Neural crest cell (in vitro differentiated cells): ENCODE measurements at regions not wholly inside any gene's neighbourhood (a gene's known extent, or its start where the extent isn't known, plus 50 kb on each side); places are given as distances from the start of the nearest gene placed in this dataset.

Experiments
- DNase-seq: peaks from one replicate; pipeline ENCODE4 v3.0.0; 2021; ENCODE audit warnings: low read depth, mixed read lengths, low spot score
- H3K27ac Mint-ChIP-seq: one replicate; pipeline ENCODE4 v1.8.0; 2021; ENCODE audit warnings: mild to moderate bottlenecking, mixed read lengths; ENCODE audit not compliant: unreplicated experiment
- H3K27me3 Mint-ChIP-seq: 2 replicates; pipeline ENCODE4 v1.8.0; 2021; ENCODE audit warnings: low read depth, mild to moderate bottlenecking, mixed read lengths
- H3K36me3 Mint-ChIP-seq: 2 replicates; pipeline ENCODE4 v1.8.0; 2021; ENCODE audit warnings: low read depth, mild to moderate bottlenecking, mixed read lengths
- H3K4me1 Mint-ChIP-seq: 2 replicates; pipeline ENCODE4 v1.8.0; 2021; ENCODE audit warnings: mixed read lengths
- H3K4me3 Mint-ChIP-seq: one replicate; pipeline ENCODE4 v1.8.0; 2021; ENCODE audit warnings: mild to moderate bottlenecking, mixed read lengths
- H3K9me3 Mint-ChIP-seq: 2 replicates; pipeline ENCODE4 v1.8.0; 2021; ENCODE audit warnings: mixed read lengths
- CTCF ChIP-seq: fragments of 200-600 bp; sonication (generic); conservative IDR thresholded peaks from 2 replicates; pipeline ENCODE4 v1.5.0; 2021; ENCODE audit warnings: antibody characterized with exemption, mild to moderate bottlenecking

GRCh38 chr9:109624143-109624542 is 126.0 kb upstream of the PTPN3 start:
- Mint-ChIP-seq H3K27ac (no peak overlapping the region), H3K9me3 (peaks cover 5% of the 10 kb centered on the region), H3K4me1 (peaks cover 12% of the 10 kb centered on the region), H3K36me3 (no peaks in the 10 kb centered on the region), H3K27me3 (peaks cover 35% of the 10 kb centered on the region), H3K4me3 (no peak overlapping the region)
- no peak for TF ChIP-seq CTCF
- DNase-seq = no peak

GRCh38 chr9:109624896-109625295 is 126.8 kb upstream of the PTPN3 start:
- H3K36me3 Mint-ChIP-seq = no peaks in the 10 kb centered on the region
- no peak overlapping the region for H3K27ac Mint-ChIP-seq
- H3K9me3 Mint-ChIP-seq = peaks cover 5% of the 10 kb centered on the region
- H3K4me1 Mint-ChIP-seq = peaks cover 7% of the 10 kb centered on the region
- no peak for TF ChIP-seq CTCF
- no peak for DNase-seq
- H3K27me3 Mint-ChIP-seq = peaks cover 40% of the 10 kb centered on the region
- H3K4me3 Mint-ChIP-seq = no peak overlapping the region

GRCh38 chr9:109627042-109627441 is 128.9 kb upstream of the PTPN3 start:
- H3K27ac Mint-ChIP-seq = no peak overlapping the region
- no peaks in the 10 kb centered on the region for H3K36me3 Mint-ChIP-seq
- H3K4me1 Mint-ChIP-seq = no peaks in the 10 kb centered on the region
- no peak for DNase-seq
- TF ChIP-seq CTCF = no peak
- no peak overlapping the region for H3K4me3 Mint-ChIP-seq
- peaks cover 2% of the 10 kb centered on the region for H3K9me3 Mint-ChIP-seq
- H3K27me3 Mint-ChIP-seq = peaks cover 46% of the 10 kb centered on the region

GRCh38 chr9:109629615-109630014 is 131.5 kb upstream of the PTPN3 start:
- Mint-ChIP-seq H3K27ac (no peak overlapping the region), H3K36me3 (no peaks in the 10 kb centered on the region), H3K27me3 (peaks cover 63% of the 10 kb centered on the region), H3K9me3 (no peaks in the 10 kb centered on the region), H3K4me3 (no peak overlapping the region), H3K4me1 (no peaks in the 10 kb centered on the region)
- no peak for TF ChIP-seq CTCF
- no peak for DNase-seq

GRCh38 chr9:109632817-109633216 is 134.7 kb upstream of the PTPN3 start:
- no peak for DNase-seq
- Mint-ChIP-seq H3K4me3 (no peak overlapping the region), H3K4me1 (no peaks in the 10 kb centered on the region), H3K27ac (no peak overlapping the region), H3K27me3 (peaks cover 68% of the 10 kb centered on the region), H3K36me3 (no peaks in the 10 kb centered on the region), H3K9me3 (no peaks in the 10 kb centered on the region)
- no peak for TF ChIP-seq CTCF
